NCI-H748 treated with DMSO at 0.1 percent for 48 hours (cell line): ENCODE measurements at regions not wholly inside any gene's neighbourhood (a gene's known extent, or its start where the extent isn't known, plus 50 kb on each side); places are given as distances from the start of the nearest gene placed in this dataset.
A peak's percentile ranks its signal among the peaks of the same experiment; 100 is the strongest.
"Not testable (repeated sequence)": the region's sequence is repeated elsewhere in the genome, so short reads cannot be mapped to it uniquely, and the experiment has no call there.

Experiments
- DNase-seq: peaks from one replicate; lab custom pipeline; 2025; lab: John Stamatoyannopoulos, UW

DNA sequence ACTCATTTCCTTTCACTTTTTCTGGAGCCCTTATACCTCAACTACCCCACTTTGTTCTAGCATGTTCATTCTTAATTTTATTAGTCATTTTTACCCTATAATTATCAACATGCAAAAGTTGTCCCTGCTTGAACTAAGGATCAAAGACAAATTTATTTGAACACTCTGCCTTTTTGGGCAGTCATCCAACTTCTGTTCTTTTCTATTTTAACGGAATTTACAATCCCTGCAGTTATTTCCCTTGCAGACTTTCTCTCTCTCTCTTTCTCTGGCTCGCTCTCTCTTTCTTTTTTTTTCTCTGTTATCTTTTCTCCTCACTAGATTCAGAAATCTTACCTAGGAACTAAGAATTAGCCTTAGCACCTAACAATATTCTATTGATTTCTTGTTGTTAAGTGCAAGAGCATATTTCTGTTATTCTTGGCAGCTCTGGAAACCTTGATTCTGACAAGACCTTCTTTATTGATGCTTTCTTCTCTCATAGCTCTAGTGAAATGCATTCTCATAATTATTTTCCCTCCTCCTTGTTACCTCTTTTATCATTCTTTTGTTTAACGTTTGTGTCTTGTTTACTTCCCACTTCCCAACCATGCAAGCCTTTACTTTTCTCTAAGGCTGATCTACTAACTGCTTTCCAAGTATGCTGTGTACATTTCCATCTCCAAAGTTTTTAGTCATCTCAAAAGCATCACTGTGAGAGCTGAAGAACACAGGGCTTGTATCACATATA lies 951.6 kb downstream of the DIPK2A start:
- no peak for DNase-seq

- no peak for DNase-seq
These were observed 958.8 kb downstream of the DIPK2A start for GRCh38 chr3:144930431-144930830.

- no peak for DNase-seq
These were observed 960.0 kb downstream of the DIPK2A start for GRCh38 chr3:144931590-144931989.

GRCh38 chr3:144942093-144942837 lies 970.6 kb downstream of the DIPK2A start:
- no peak for DNase-seq

DNA sequence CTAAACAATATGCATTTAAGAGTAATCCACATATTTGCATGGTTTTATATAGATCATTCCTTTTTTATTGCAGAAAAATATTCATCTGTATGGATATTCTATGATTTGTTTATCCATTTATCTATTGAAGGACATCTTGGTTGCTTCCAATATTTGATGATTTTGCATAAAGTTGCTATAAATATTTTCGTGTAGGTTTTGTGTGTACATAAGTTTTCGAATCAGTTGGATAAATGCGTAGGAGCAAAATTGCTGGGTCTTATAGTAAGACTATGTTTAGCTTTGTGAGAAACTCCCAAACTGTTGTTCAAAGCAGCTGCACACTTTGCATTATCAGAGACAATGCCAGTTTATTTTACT lies 971.2 kb downstream of the DIPK2A start:
- no peak for DNase-seq

DNA sequence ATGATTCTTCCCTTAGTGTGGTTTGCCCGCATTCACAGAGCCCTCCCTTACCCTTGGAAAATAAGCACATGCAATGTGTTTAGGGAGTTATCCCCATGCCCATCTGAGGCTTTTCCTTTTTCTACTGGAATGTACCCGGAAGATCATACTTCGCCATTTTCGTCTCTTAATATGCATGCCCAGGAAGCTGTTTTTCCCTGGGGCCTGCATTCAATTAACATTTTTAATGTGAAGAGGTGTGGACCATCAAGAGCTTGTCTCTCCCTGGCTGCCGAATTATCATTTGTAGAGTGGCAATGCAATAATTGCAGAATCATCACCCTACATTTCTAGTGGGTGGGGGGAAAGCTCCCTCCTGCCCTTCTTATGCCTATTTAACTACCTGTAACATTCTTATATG lies 976.3 kb downstream of the DIPK2A start:
- no peak for DNase-seq

- DNase-seq = no peak
These were observed 977.1 kb downstream of the DIPK2A start for GRCh38 chr3:144948711-144949110.

- no peak for DNase-seq
These were observed 982.3 kb downstream of the DIPK2A start for GRCh38 chr3:144953959-144954358.

DNA sequence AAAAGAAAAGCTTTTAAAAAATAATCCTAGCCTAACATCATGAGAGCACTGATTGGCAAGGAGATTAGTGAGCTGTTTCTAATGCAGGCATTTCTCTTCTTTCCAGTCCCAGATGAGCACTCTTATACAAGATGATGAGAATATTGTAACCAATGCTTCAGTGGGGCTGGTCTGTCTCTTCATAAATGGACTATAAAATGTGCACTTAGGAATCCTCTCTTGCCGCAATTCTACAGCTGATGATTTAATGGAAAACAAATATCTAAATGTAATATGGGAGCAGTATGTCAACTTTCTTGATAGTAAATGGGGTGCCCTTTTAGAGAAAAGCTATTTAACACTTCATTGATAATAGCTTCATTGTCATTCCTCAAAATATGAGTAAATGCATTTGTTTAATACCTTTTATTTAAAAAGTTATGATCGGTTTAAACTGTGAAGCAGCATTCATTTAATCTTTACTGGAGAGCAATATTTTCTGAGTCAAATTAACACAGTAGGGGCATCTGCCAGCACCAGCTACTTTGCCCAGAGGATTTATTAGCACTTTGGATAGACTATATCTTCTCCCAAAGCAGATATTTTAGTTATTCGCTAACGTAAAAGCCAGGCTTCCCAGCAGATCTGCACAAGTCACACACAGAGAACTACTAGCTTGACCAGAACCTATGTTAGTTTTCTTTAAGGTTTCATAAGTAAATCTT lies 985.9 kb downstream of the DIPK2A start:
- peak; percentile 2 for DNase-seq

- no peak for DNase-seq
These were observed 992.2 kb downstream of the DIPK2A start for GRCh38 chr3:144963810-144964209.

DNA sequence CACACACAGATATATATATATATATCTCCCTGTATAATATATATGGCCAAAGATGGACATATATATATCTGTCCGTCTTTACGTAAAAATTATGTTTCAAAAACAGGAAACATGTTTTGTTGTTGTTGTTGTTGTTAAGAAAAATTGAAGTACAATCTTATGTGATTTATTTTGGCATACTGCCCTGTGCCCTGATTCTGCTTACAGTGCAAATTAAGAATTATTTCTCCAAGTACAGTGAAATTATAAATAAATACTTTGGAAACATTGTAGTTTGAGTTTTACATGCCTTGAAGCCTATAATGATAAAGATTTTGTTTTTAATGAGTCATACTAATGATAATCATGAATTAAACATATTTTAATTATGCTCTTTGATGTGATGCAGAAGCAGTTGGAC lies 994.9 kb downstream of the DIPK2A start:
- DNase-seq = no peak

DNA sequence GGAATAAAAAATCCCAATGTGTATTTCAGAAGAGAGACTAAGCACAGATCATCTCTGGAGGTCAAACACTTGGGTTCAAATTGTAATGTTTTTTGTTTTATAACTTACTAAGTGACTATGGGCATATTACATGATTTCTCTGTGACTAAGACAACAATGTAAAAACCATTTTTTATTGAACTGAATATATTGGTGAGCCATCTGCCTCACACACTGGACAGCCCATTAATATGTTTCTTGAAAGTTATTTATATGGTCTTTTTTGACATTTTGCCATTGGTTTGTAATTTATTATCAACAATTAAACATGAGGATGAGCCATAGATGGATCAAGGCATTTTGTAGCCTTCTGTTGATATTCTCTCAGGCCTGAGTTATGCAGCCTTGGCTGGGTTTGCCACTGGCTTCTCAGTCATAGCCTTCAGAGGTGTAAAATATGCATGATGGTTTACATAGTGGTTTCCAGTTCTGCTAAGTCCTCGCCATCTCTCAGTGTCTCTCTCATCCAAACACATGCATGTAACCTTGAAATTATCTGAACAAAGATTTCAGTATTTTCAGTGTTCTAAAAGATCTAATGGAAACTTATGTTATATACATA lies 997.2 kb downstream of the DIPK2A start:
- no peak for DNase-seq

GRCh38 chr3:144984481-144984880 lies 1012.9 kb downstream of the DIPK2A start:
- not testable (repeated sequence) for DNase-seq

- DNase-seq = no peak
These were observed 1018.2 kb downstream of the DIPK2A start for GRCh38 chr3:144989807-144990206.

DNA sequence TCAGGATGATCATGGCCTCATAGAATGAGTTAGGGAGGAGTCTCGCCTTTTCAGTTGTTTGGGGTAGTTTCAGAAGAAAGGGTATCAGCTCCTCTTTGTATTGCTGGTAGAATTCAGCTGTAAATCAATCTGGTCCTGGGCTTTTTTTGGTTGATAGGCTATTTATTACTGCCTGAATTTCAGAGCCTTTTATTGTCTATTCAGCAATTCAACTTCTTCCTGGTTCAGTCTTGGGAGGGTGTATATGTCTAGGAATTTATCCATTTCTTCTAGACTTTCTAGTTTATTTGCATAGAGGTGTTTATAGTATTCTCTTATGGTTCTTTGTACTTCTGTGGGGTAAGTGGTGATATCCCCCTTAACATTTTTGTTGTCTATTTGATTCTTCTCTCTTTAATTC lies 1024.2 kb downstream of the DIPK2A start:
- no peak for DNase-seq

DNA sequence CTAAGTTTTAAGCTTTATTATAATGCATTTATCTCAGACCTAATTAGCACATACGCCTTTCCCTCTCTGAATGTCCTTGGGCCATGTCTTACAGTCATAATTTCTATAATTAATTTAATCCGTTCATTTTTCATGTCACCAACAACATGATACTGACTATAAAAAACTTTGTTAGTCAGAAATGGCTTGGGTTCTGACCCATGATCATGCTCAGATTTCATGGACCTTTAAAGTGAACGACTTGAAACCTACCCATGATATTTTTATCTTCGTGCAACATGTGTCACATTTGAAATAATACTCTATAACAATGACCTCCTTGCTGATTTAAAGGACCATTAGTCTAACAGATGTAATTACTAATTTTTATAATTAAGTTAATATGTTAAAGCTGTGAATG lies 1033.8 kb downstream of the DIPK2A start:
- no peak for DNase-seq

DNA sequence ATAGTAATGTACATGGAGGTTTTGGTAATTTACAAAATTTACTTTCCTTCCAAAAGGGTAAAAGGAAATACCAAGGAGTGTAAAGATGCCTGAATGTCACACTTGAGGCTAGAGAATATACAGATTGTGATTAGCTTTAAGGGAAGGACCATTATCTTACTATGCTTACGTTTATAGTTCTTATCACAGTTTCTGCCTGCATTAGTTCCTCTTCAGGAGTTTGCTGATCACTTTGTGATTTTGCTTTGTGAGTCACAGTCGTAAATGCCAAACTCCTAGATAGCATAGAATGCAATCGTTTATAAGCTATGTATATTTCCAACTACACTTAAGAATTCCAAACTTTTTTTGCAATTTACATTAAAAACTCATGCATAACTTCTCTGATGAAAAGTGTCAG lies 1034.6 kb downstream of the DIPK2A start:
- no peak for DNase-seq

DNA sequence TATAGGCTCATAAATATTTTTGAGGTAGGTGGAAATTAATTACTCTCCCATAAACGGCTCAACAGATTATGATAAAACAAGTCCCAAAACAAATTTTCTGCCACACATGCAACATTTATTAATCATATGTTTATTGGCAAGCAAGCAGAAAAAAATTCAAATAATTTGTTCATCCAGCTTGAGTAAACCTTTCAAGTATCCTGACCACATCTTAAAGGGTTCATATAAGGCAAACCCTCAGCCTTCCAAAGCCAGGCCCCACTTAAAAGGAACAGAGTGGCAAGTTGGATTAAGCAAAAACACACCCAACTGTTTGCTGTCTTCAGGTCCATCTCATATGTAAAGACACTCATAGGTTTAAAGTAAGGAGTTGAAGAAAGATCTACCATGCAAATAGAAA lies 1042.3 kb downstream of the DIPK2A start:
- DNase-seq = no peak

GRCh38 chr3:145015253-145015652 lies 1043.6 kb downstream of the DIPK2A start:
- no peak for DNase-seq

DNA sequence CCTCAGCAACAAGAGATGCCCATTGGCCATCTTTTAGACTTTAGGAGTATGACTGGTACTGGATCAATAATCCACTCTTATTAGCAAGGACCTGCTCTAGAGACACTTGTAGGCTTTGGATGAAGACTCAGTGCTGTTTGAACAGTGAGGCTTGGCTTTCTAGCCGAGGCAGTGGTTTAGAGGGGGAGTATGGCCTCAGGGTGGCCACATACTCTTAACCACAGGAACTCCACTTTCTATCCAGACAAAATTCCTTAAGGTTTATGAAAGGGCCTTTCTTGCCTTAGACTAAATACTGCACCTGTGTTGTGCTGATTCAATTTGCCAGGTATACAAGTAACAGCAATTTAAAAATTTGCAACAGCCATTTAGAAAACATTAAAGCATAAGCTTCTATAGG lies 1046.3 kb downstream of the DIPK2A start:
- no peak for DNase-seq

GRCh38 chr3:145022447-145022846 lies 1050.8 kb downstream of the DIPK2A start:
- no peak for DNase-seq

DNA sequence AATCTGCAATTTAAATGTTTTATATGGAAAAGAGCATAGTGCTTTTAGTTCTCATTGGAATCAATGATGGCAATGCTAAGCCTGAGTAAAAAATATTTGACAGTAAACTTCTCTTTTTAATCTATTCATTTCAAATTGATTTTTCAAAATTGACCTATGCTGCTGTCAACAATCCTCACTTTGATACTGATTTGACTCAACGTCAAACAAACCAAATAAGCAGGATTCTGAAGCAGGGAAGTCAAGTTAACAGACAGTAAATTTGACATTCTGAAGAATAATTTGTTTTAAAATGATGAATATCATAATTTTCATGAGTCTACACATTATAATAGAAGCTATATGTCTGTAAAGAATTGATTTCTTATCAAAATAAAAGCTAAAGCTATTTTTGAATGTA lies 1053.1 kb downstream of the DIPK2A start:
- DNase-seq = no peak

- DNase-seq = not testable (repeated sequence)
These were observed 1055.6 kb downstream of the DIPK2A start for GRCh38 chr3:145027186-145027585.
